NCI-H446 (cell line): ENCODE measurements at regions not wholly inside any gene's neighbourhood (a gene's known extent, or its start where the extent isn't known, plus 50 kb on each side); places are given as distances from the start of the nearest gene placed in this dataset.
"Not testable (repeated sequence)": the region's sequence is repeated elsewhere in the genome, so short reads cannot be mapped to it uniquely, and the experiment has no call there.

Experiments
- DNase-seq, 2 experiments: peaks; one replicate each; lab custom pipeline; 2025; lab: John Stamatoyannopoulos, UW

- DNase-seq, result no peak
Observed at GRCh38 chr7:24434972-24435371, 138.3 kb upstream of the PALS2 start.

GRCh38 chr7:24436131-24436920, 136.9 kb upstream of the PALS2 start:
- no peak for DNase-seq

- DNase-seq, result no peak
Observed at GRCh38 chr7:24438232-24438631, 135.0 kb upstream of the PALS2 start.

GRCh38 chr7:24439104-24439503, 134.1 kb upstream of the PALS2 start:
- DNase-seq, result not testable (repeated sequence)

GRCh38 chr7:24440892-24441291, 132.4 kb upstream of the PALS2 start:
- DNase-seq, result no peak

GRCh38 chr7:24441314-24442027, 131.8 kb upstream of the PALS2 start:
- no peak for DNase-seq

GRCh38 chr7:24442170-24442777, 131.0 kb upstream of the PALS2 start:
- DNase-seq, result no peak

- no peak for DNase-seq
Observed at GRCh38 chr7:24444666-24445440, 128.4 kb upstream of the PALS2 start.

- no peak for DNase-seq
Observed at GRCh38 chr7:24448038-24448437, 125.2 kb upstream of the PALS2 start.

GRCh38 chr7:24449416-24449815, 123.8 kb upstream of the PALS2 start:
- not testable (repeated sequence) for DNase-seq

GRCh38 chr7:24455813-24456525, 117.3 kb upstream of the PALS2 start:
- no peak for DNase-seq

- no peak for DNase-seq
Observed at GRCh38 chr7:24456526-24457218, 116.6 kb upstream of the PALS2 start.

- DNase-seq, result no peak
Observed at GRCh38 chr7:24457219-24457558, 116.1 kb upstream of the PALS2 start.

- DNase-seq, result no peak
Observed at GRCh38 chr7:24462117-24462516, 111.1 kb upstream of the PALS2 start.

- no peak for DNase-seq
Observed at GRCh38 chr7:24462984-24463383, 110.3 kb upstream of the PALS2 start.

GRCh38 chr7:24463474-24463873, 109.8 kb upstream of the PALS2 start:
- no peak for DNase-seq

GRCh38 chr7:24464861-24465260, 108.4 kb upstream of the PALS2 start:
- DNase-seq, result no peak

GRCh38 chr7:24466168-24466768, 107.0 kb upstream of the PALS2 start:
- DNase-seq, result no peak

GRCh38 chr7:24469118-24469517, 104.1 kb upstream of the PALS2 start:
- no peak for DNase-seq

GRCh38 chr7:24472093-24472492, 101.2 kb upstream of the PALS2 start:
- DNase-seq, result no peak
